ENCODE measurements at regions not wholly inside any gene's neighbourhood (a gene's known extent, or its start where the extent isn't known, plus 50 kb on each side); places are given as distances from the start of the nearest gene placed in this dataset.
"Not testable (repeated sequence)": the region's sequence is repeated elsewhere in the genome, so short reads cannot be mapped to it uniquely, and the experiment has no call there.

GRCh38 chr4:29326004-29326403 lies 1394.2 kb upstream of the PCDH7 start:
- TF ChIP-seq, protein P1, sequence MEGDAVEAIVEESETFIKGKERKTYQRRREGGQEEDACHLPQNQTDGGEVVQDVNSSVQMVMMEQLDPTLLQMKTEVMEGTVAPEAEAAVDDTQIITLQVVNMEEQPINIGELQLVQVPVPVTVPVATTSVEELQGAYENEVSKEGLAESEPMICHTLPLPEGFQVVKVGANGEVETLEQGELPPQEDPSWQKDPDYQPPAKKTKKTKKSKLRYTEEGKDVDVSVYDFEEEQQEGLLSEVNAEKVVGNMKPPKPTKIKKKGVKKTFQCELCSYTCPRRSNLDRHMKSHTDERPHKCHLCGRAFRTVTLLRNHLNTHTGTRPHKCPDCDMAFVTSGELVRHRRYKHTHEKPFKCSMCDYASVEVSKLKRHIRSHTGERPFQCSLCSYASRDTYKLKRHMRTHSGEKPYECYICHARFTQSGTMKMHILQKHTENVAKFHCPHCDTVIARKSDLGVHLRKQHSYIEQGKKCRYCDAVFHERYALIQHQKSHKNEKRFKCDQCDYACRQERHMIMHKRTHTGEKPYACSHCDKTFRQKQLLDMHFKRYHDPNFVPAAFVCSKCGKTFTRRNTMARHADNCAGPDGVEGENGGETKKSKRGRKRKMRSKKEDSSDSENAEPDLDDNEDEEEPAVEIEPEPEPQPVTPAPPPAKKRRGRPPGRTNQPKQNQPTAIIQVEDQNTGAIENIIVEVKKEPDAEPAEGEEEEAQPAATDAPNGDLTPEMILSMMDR (IDR thresholded peaks at IDR 0.05; ENCODE audit: insufficient read depth, low read depth, low read length) = no peak
- DNase-seq (ENCODE audit: low read depth) = no peak
- no peak overlapping the region for H3K4me3 ChIP-seq (ENCODE audit: low read depth, low read length)

- TF ChIP-seq, protein P1 (IDR thresholded peaks at IDR 0.05; ENCODE audit: insufficient read depth, low read depth, low read length) = no peak
- no peak for DNase-seq (ENCODE audit: low read depth)
- H3K4me3 ChIP-seq (ENCODE audit: low read depth, low read length) = no peak overlapping the region
Measured at GRCh38 chr4:29326816-29327215, 1393.4 kb upstream of the PCDH7 start.

DNA sequence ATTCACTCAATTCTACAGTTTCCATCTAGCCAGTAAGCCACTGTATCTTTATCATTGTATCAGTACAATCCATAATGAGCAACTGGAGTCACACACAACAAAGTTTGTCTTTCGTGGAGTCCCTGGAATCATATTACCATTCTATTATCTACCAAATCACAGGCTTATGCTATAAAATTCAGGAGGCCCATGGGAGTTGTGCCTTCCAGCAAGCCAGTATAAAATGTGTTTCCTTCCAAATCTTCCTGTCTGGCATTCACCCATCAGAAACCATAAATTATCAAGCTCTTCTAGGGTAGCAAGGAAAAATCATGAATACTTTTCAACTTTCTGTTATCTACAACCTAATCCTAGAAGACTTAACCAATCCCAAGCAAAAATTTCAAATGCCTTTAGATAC lies 1383.3 kb upstream of the PCDH7 start:
- TF ChIP-seq, protein P1 (IDR thresholded peaks at IDR 0.05; ENCODE audit: insufficient read depth, low read depth, low read length) = no peak
- no peak for DNase-seq (ENCODE audit: low read depth)
- no peak overlapping the region for H3K4me3 ChIP-seq (ENCODE audit: low read depth, low read length)

DNA sequence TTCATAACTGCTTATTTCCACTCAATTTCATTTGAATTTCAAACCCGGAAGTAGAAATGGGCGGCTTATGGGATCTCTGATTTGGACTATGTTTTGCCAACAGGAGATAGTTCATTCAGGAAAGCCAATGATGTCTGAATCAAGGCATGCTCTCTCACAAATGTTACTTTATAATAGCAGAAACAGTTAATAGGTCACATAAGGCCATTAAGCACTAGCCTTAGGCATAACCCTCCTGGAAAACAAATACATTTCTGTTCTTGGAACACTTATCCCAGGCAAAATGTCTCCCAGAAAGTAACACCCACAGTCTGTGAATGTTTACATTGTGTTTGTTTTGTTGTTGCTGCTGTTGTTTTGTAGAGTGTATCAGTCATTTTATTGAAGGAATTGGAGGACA lies 1347.2 kb upstream of the PCDH7 start:
- H3K4me3 ChIP-seq (ENCODE audit: low read depth, low read length) = no peak overlapping the region
- no peak for DNase-seq (ENCODE audit: low read depth)
- TF ChIP-seq, protein P1 (IDR thresholded peaks at IDR 0.05; ENCODE audit: insufficient read depth, low read depth, low read length) = no peak

GRCh38 chr4:29375716-29376115 lies 1344.5 kb upstream of the PCDH7 start:
- DNase-seq (ENCODE audit: low read depth) = no peak
- H3K4me3 ChIP-seq (ENCODE audit: low read depth, low read length) = no peak overlapping the region
- TF ChIP-seq, protein P1 (IDR thresholded peaks at IDR 0.05; ENCODE audit: insufficient read depth, low read depth, low read length) = no peak

DNA sequence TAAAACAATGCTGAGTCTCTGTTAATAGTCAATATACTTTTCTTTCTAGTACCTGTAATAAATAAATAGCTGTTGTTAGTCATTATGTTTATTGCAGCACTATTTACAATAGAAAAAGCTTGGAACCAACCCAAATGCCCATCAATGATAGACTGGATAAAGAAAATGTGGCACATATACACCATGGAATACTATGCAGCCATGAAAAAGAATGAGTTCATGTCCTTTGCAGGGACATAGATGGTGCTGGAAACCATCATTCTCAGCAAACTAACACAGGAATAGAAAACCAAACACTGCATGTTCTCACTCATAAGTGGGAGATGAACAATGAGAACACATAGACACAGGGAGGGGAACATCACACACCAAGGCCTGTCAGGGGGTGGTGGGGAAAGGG lies 1341.9 kb upstream of the PCDH7 start:
- H3K4me3 ChIP-seq (ENCODE audit: low read depth, low read length) = not testable (repeated sequence)

GRCh38 chr4:29390921-29391320 lies 1329.2 kb upstream of the PCDH7 start:
- TF ChIP-seq, protein P1 (IDR thresholded peaks at IDR 0.05; ENCODE audit: insufficient read depth, low read depth, low read length) = no peak
- DNase-seq (ENCODE audit: low read depth) = no peak
- H3K4me3 ChIP-seq (ENCODE audit: low read depth, low read length) = no peak overlapping the region

More for the DNA sequence above, 1341.9 kb upstream of the PCDH7 start:
- DNase-seq (ENCODE audit: low read depth) = not testable (repeated sequence)
